ENCODE measurements at regions not wholly inside any gene's neighbourhood (a gene's known extent, or its start where the extent isn't known, plus 50 kb on each side); places are given as distances from the start of the nearest gene placed in this dataset.
"Not testable (repeated sequence)": the region's sequence is repeated elsewhere in the genome, so short reads cannot be mapped to it uniquely, and the experiment has no call there.

- TF ChIP-seq CTCF (IDR thresholded peaks at IDR 0.05; ENCODE audit: low read depth, low read length) = no peak
- DNase-seq (ENCODE audit: extremely low read depth, low read depth) = no peak
These were observed 253.9 kb downstream of the AGTPBP1 start for GRCh38 chr9:85487872-85488271.

GRCh38 chr9:85484235-85484634 lies 257.5 kb downstream of the AGTPBP1 start:
- no peak for TF ChIP-seq CTCF (IDR thresholded peaks at IDR 0.05; ENCODE audit: low read depth, low read length)
- DNase-seq (ENCODE audit: extremely low read depth, low read depth) = no peak

- DNase-seq (ENCODE audit: extremely low read depth, low read depth) = no peak
These were observed 258.5 kb downstream of the AGTPBP1 start for GRCh38 chr9:85483208-85483607.

GRCh38 chr9:85479305-85479704 lies 262.4 kb downstream of the AGTPBP1 start:
- no peak for DNase-seq (ENCODE audit: extremely low read depth, low read depth)
- no peak for TF ChIP-seq CTCF (IDR thresholded peaks at IDR 0.05; ENCODE audit: low read depth, low read length)

More at GRCh38 chr9:85483208-85483607, 258.5 kb downstream of the AGTPBP1 start:
- TF ChIP-seq CTCF (IDR thresholded peaks at IDR 0.05; ENCODE audit: low read depth, low read length) = no peak

GRCh38 chr9:85478847-85479246 lies 262.9 kb downstream of the AGTPBP1 start:
- TF ChIP-seq CTCF (IDR thresholded peaks at IDR 0.05; ENCODE audit: low read depth, low read length) = no peak
- DNase-seq (ENCODE audit: extremely low read depth, low read depth) = no peak

- DNase-seq (ENCODE audit: extremely low read depth, low read depth) = not testable (repeated sequence)
These were observed 266.9 kb downstream of the AGTPBP1 start for GRCh38 chr9:85474896-85475295.

- no peak for TF ChIP-seq CTCF (IDR thresholded peaks at IDR 0.05; ENCODE audit: low read depth, low read length)
- DNase-seq (ENCODE audit: extremely low read depth, low read depth) = no peak
These were observed 270.0 kb downstream of the AGTPBP1 start for GRCh38 chr9:85471791-85472190.

GRCh38 chr9:85469041-85469440 lies 272.7 kb downstream of the AGTPBP1 start:
- TF ChIP-seq CTCF (IDR thresholded peaks at IDR 0.05; ENCODE audit: low read depth, low read length) = no peak
- DNase-seq (ENCODE audit: extremely low read depth, low read depth) = no peak

Data from AG09319 (cell line).